ENCODE measurements at regions not wholly inside any gene's neighbourhood (a gene's known extent, or its start where the extent isn't known, plus 50 kb on each side); places are given as distances from the start of the nearest gene placed in this dataset.

DNA sequence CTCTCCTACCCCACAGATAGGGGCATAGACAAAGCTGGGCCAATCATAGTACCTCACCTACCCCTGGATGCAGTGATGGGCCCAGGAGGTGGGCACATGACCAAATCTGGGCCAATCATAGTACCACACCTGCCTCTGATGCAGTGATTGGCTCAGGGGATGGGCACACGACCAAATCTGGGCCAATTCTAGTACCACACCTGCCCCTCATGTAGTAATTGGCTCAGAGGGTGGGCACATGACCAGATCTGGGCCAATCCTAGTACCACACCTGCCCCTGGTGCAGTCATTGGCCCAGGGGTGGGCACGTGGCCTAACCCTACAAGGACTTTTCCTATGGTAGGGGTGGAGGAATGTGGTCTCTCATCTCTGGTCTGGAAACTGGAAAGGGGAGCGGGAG is 56.9 kb upstream of the MEF2A start:
- no peak for DNase-seq (ENCODE audit: low read depth)

- DNase-seq (ENCODE audit: low read depth): no peak
Observed at GRCh38 chr15:99509686-99510461, 55.9 kb upstream of the MEF2A start.

- DNase-seq (ENCODE audit: low read depth): no peak
Observed at GRCh38 chr15:99511531-99511865, 54.3 kb upstream of the MEF2A start.

DNA sequence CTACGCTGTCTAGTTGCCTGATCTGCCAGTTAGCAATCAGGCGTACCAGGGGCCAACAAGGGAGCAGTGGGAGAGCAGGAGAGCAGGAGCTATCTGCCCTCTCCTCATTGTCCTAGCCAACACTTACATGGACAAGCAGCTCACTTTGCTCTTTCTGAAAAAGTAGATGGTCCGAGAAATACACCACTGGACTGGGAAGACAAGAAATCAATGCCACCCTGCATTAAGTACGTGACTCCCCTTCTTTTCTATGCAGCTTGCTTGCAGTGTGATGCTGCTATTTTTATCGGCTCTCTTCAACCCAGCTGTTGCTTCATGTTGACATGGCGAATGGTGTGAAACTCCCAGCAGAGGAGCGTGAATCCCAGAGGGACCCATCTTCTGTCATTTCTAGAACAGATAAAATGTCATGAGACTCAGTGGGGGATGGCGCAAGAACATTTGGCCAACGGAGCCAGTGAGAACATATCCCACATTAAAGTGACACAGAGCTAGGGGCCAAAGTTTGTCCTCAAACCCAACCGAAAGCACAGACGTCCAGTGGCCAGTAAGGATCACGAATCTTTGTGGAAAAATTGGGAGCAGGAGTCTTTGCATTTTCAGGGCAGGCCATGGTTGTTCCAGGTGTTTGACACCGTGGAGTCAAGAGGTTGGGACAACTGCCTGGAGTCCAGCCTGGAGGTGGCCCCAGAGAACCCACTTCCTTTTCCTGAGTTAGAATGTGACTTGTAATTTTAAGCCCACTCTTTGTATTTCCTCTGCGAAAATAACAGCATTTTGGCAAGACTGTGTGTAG is 53.7 kb upstream of the MEF2A start:
- DNase-seq (ENCODE audit: low read depth): no peak

DNA sequence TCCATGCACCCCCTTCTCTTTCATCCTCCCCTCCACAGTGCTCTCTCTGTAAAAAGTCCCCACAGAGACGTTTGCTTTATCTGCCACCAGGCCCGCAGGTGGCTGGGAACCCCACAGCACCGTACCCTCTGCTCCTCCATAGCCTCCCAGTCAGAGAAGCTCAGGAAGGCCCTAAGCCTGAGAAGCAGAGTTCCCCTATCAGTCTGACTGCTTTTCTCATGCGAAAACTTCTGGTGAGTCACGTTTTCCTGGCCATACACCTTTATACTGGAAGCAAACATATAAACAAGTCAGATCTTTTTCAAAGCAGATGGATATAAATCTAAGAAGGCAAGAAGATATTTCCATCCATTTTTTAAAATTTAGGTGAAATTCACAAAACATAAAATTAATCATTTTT is 51.5 kb upstream of the MEF2A start:
- DNase-seq (ENCODE audit: low read depth): no peak
